ENCODE measurements at regions not wholly inside any gene's neighbourhood (a gene's known extent, or its start where the extent isn't known, plus 50 kb on each side); places are given as distances from the start of the nearest gene placed in this dataset.

DNA sequence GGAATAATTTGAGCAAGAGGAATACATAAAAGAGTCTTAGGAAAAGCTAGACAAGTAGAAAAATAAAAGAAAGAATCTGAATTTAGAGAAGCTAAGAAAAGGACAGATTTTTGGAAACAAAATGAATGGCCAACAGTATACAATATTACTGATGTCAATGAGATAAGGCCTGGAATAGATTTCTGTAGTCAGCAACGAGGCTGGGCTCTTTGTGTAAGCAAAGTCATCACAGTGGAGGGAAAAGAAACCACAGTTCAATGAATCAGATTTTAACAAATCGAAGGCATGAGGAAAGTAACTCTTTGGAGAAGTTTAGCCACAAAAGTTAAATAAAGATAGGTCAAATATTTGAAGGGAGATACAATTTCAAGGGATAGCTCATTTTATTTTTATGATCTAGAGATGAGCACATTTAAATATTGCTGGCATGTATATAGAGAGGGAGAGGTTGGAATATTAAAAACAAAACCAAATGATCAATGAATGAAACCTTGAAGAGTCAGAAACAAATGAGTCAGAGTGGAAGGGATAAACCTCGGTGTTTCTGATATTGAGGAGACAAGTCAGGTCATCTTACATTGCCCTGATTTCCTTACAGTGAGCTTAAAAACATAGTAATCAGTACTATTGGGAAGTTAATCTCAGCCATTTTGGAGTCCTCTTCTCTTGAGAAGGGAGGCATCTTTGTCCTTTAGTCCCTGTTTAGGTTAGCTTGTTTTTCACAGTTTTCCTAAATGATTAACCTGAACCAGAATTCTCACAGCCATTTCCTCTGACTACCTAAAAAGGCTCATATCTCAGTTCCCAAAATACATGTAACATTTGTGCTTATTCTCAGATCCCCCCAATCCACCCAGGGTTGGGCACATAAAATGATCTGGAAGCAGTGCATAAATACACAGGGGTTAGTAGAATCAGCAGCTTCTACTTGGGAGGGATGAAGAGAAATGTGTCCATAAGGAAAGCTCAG lies 620.0 kb upstream of the B3GALT2 start:
- H3K9me2 ChIP-seq (ENCODE audit: insufficient read depth): no peaks in the 10 kb centered on the region
- no peak overlapping the region for H3K27ac ChIP-seq (ENCODE audit: low read depth, low read length)
- ATAC-seq: no peak
- CTCF ChIA-PET: no interaction called here
- no peaks in the 10 kb centered on the region for H3K9me3 ChIP-seq (ENCODE audit: control insufficient read depth in 1 of 2, insufficient read depth in 1 of 2, low read depth in 1 of 2, low read length in 2 of 2)
- no peak overlapping the region for H3K4me3 ChIP-seq (replicated peaks in 1 of 2; ENCODE audit: low read depth in 1 of 2, low read length in 2 of 2)
- no peaks in the 10 kb centered on the region for H3K36me3 ChIP-seq (ENCODE audit: control insufficient read depth in 1 of 2, insufficient read depth in 2 of 2, low read length in 2 of 2)
- H3K79me2 ChIP-seq (ENCODE audit: insufficient read depth, low read length): no peaks in the 10 kb centered on the region
- DNase-seq (ENCODE audit: low read depth, low spot score): no peak
- POLR2A ChIA-PET: no interaction called here
- H2AFZ ChIP-seq (ENCODE audit: low read depth, low read length, poor library complexity, severe bottlenecking): no peak overlapping the region
- RAD21 ChIA-PET (ENCODE audit: low non-redundant PET in 1 of 2, low total read pairs in 2 of 2, uncharacterized antibody in 2 of 2, unreplicated experiment in 2 of 2): no interaction called here
- H4K20me1 ChIP-seq (ENCODE audit: insufficient read depth): no peaks in the 10 kb centered on the region
- H3K4me2 ChIP-seq (ENCODE audit: low read length): no peak overlapping the region
- no peaks in the 10 kb centered on the region for H3K4me1 ChIP-seq (ENCODE audit: control insufficient read depth in 1 of 2, insufficient read depth in 2 of 2, low read length in 2 of 2)
- no TSS peak for BruUV-seq (replicated peaks)
- no peak for TF ChIP-seq RAD21 (IDR thresholded peaks at IDR 0.05; ENCODE audit: low read depth)
- TF ChIP-seq SRF (IDR thresholded peaks at IDR 0.05; ENCODE audit: low read depth): no peak
- TF ChIP-seq CBX3 (IDR thresholded peaks at IDR 0.05; ENCODE audit: low read depth): no peak
- TF ChIP-seq, protein P1, sequence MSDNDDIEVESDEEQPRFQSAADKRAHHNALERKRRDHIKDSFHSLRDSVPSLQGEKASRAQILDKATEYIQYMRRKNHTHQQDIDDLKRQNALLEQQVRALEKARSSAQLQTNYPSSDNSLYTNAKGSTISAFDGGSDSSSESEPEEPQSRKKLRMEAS (IDR thresholded peaks at IDR 0.05): no peak
- TF ChIP-seq JUND (IDR thresholded peaks at IDR 0.05): no peak
- no peak for TF ChIP-seq ZBTB33 (IDR thresholded peaks at IDR 0.05; ENCODE audit: extremely low read depth, insufficient replicate concordance, low read length)
- TF ChIP-seq, protein P2, sequence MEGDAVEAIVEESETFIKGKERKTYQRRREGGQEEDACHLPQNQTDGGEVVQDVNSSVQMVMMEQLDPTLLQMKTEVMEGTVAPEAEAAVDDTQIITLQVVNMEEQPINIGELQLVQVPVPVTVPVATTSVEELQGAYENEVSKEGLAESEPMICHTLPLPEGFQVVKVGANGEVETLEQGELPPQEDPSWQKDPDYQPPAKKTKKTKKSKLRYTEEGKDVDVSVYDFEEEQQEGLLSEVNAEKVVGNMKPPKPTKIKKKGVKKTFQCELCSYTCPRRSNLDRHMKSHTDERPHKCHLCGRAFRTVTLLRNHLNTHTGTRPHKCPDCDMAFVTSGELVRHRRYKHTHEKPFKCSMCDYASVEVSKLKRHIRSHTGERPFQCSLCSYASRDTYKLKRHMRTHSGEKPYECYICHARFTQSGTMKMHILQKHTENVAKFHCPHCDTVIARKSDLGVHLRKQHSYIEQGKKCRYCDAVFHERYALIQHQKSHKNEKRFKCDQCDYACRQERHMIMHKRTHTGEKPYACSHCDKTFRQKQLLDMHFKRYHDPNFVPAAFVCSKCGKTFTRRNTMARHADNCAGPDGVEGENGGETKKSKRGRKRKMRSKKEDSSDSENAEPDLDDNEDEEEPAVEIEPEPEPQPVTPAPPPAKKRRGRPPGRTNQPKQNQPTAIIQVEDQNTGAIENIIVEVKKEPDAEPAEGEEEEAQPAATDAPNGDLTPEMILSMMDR (IDR thresholded peaks at IDR 0.05 in 2 of 3, conservative IDR thresholded peaks at IDR 0.05 in 1 of 3; ENCODE audit: borderline replicate concordance in 1 of 3, insufficient read depth in 1 of 3, low read depth in 2 of 3, low read length in 2 of 3): no peak
- TF ChIP-seq, protein P3, sequence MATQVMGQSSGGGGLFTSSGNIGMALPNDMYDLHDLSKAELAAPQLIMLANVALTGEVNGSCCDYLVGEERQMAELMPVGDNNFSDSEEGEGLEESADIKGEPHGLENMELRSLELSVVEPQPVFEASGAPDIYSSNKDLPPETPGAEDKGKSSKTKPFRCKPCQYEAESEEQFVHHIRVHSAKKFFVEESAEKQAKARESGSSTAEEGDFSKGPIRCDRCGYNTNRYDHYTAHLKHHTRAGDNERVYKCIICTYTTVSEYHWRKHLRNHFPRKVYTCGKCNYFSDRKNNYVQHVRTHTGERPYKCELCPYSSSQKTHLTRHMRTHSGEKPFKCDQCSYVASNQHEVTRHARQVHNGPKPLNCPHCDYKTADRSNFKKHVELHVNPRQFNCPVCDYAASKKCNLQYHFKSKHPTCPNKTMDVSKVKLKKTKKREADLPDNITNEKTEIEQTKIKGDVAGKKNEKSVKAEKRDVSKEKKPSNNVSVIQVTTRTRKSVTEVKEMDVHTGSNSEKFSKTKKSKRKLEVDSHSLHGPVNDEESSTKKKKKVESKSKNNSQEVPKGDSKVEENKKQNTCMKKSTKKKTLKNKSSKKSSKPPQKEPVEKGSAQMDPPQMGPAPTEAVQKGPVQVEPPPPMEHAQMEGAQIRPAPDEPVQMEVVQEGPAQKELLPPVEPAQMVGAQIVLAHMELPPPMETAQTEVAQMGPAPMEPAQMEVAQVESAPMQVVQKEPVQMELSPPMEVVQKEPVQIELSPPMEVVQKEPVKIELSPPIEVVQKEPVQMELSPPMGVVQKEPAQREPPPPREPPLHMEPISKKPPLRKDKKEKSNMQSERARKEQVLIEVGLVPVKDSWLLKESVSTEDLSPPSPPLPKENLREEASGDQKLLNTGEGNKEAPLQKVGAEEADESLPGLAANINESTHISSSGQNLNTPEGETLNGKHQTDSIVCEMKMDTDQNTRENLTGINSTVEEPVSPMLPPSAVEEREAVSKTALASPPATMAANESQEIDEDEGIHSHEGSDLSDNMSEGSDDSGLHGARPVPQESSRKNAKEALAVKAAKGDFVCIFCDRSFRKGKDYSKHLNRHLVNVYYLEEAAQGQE (IDR thresholded peaks at IDR 0.05; ENCODE audit: low read depth): no peak
- no peak for TF ChIP-seq POLR2AphosphoS5 (IDR thresholded peaks at IDR 0.05; ENCODE audit: low read depth, low read length)
- no peak overlapping the region for H3K9ac ChIP-seq (ENCODE audit: low read length)
- intact Hi-C loops (cut with micrococcal nuclease): no loop called here
- no peaks in the 10 kb centered on the region for H3K27me3 ChIP-seq (ENCODE audit: insufficient read depth, low read length)

All from HCT116 (cell line).